Activated T-cell treated with anti-CD3 and anti-CD28 coated beads for 24 hours (primary cell): ENCODE measurements at regions not wholly inside any gene's neighbourhood (a gene's known extent, or its start where the extent isn't known, plus 50 kb on each side); places are given as distances from the start of the nearest gene placed in this dataset.
"Not testable (repeated sequence)": the region's sequence is repeated elsewhere in the genome, so short reads cannot be mapped to it uniquely, and the experiment has no call there.

Experiments used
- DNase-seq: peaks from one replicate; pipeline ENCODE4 v3.0.0-alpha.2; 2020; ENCODE audit warnings: low read depth

- not testable (repeated sequence) for DNase-seq
These were observed 150.9 kb upstream of the TEX13D start for GRCh38 chrX:124181515-124181914.

GRCh38 chrX:124190440-124190839 is 142.0 kb upstream of the TEX13D start:
- DNase-seq = no peak

GRCh38 chrX:124194199-124194598 is 138.3 kb upstream of the TEX13D start:
- DNase-seq = no peak

- DNase-seq = no peak
These were observed 137.6 kb upstream of the TEX13D start for GRCh38 chrX:124194901-124195300.

GRCh38 chrX:124203311-124203710 is 129.1 kb upstream of the TEX13D start:
- no peak for DNase-seq

- no peak for DNase-seq
These were observed 123.8 kb upstream of the TEX13D start for GRCh38 chrX:124208660-124209059.

GRCh38 chrX:124209792-124210576 is 122.5 kb upstream of the TEX13D start:
- no peak for DNase-seq

- no peak for DNase-seq
These were observed 121.0 kb upstream of the TEX13D start for GRCh38 chrX:124211312-124211942.

- no peak for DNase-seq
These were observed 119.8 kb upstream of the TEX13D start for GRCh38 chrX:124212622-124213021.

- DNase-seq = no peak
These were observed 116.7 kb upstream of the TEX13D start for GRCh38 chrX:124215786-124216185.

GRCh38 chrX:124216396-124217115 is 115.9 kb upstream of the TEX13D start:
- DNase-seq = no peak

- DNase-seq = no peak
These were observed 114.9 kb upstream of the TEX13D start for GRCh38 chrX:124217304-124218251.

- no peak for DNase-seq
These were observed 108.9 kb upstream of the TEX13D start for GRCh38 chrX:124223524-124223923.

GRCh38 chrX:124224528-124224927 is 107.9 kb upstream of the TEX13D start:
- DNase-seq = no peak

GRCh38 chrX:124226129-124226528 is 106.3 kb upstream of the TEX13D start:
- DNase-seq = no peak

- no peak for DNase-seq
These were observed 103.6 kb upstream of the TEX13D start for GRCh38 chrX:124228849-124229248.

GRCh38 chrX:124229374-124229773 is 103.1 kb upstream of the TEX13D start:
- DNase-seq = no peak

GRCh38 chrX:124230655-124231450 is 101.6 kb upstream of the TEX13D start:
- no peak for DNase-seq

GRCh38 chrX:124231451-124231759 is 101.1 kb upstream of the TEX13D start:
- DNase-seq = no peak

- no peak for DNase-seq
These were observed 99.8 kb upstream of the TEX13D start for GRCh38 chrX:124232523-124233201.

GRCh38 chrX:124234348-124234747 is 98.1 kb upstream of the TEX13D start:
- DNase-seq = no peak
